Stimulated activated CD4-positive, alpha-beta T cell treated with anti-CD3 and anti-CD28 coated beads, Interleukin-4, amount 100 ng/mL, for 4 hours (primary cell): ENCODE measurements at regions not wholly inside any gene's neighbourhood (a gene's known extent, or its start where the extent isn't known, plus 50 kb on each side); places are given as distances from the start of the nearest gene placed in this dataset.
"Not testable (repeated sequence)": the region's sequence is repeated elsewhere in the genome, so short reads cannot be mapped to it uniquely, and the experiment has no call there.

ENCODE experiments used
- DNase-seq, 2 experiments: peaks; one replicate each; pipeline ENCODE4 v3.0.0-alpha.2; 2020

DNA sequence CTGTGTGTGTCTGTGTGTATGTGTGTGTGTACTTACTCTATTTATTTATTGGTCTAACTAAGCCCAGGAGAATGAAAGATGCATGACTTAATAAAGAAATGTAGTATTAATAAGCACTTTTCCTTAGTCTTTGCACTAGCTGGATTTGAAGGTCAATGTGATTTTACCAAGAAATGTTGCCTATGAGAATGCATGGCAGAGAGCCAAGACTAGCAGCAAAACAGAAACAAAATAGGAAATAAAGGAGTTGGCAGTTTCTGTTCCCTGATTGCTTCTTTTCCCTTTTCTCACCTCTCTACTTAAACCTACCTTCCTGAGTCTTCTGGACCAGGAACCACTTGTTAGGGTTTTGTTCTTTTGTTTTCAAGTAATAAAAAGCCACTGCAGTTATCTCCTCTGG lies 286.1 kb downstream of the KCTD12 start:
- DNase-seq: no peak

DNA sequence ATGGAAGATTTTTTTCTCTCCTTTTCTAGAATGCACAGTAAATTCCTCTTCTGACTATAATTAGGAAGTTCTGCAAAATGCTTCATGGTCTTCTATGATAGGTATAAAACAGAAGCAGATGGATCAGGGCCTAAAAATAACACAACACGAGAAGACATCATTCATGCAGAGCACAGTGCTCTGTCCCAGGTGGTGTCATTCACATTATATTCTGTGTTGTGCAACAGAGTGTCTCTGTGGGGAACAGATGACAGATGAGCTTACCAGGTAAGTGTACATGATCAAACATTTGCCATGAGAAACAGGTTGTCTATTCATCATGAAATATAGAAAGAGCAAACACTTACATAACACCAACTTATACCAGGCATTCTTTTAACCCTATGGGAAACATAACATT lies 288.3 kb downstream of the KCTD12 start:
- no peak for DNase-seq

DNA sequence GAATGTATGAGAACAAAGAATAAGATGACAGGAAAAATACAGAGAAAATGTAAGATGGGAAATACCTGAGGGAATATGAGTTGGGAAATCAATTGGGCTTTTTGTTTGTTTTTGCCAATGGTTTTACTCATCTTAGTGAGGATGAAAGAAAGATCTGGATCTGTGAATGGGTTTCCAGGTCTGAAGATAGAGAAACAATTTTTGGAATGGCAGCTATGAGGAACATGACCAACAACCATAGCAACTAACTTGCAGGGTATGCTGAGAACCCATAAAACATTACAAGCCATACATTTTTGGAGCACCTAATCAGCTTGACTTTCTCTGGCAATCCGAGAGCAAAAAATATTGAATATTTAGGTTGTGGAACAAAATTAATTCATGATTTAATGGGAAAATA lies 290.0 kb downstream of the KCTD12 start:
- no peak for DNase-seq

DNA sequence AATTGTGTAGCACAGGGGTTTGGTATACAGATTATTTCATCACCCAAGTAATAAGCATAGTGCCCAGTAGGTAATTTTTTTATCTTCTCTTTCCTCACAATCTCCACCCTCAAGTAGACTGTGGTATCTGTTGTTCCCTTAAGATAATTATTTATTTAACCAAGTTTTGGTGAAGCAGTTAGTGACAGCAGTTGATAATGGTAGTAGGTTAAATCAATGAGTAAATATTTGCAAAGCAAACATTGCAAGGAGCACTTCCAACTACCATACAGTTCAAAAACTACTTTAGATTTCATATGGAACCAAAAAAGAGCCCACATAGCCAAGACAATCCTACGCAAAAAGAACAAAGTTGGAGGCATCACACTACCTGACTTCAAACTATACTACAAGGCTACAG lies 291.8 kb downstream of the KCTD12 start:
- DNase-seq: no peak

DNA sequence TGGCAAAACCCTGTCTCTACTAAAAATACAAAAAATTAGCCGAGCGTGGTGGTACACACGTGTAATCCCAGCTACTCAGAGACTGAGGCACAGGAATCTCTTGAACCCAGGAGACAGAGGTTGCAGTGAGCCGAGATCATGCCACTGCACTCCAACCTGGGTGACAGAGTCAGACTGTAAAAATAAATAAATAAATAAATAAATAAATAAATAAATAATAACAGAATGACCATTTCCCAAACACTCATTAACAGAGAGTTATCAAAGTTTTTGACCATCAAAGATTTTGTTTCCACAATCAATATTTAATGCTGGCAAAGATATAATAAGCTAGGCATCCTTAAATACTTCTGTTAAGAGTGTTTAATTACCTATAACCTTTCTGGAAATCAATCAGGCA lies 299.4 kb downstream of the KCTD12 start:
- DNase-seq: no peak

DNA sequence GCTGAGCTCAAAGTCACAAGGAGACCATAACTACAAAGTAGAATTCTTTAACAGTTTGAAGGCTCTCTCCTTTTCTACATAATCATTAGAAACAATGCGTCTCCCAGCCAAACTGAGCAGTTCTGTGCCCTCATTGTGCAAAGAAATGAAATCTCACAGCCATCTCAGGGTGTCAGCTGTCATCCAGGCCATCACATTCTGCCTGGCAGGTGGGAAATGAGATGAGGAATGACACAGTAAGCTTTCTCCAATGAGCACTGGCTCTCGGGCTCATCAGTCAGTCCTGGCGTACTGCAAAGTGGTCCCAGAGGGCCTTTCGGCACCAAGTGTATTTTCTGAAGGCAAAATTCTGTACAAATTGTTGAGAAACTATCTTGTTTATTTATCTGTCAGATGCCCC lies 306.5 kb downstream of the KCTD12 start:
- DNase-seq: no peak

DNA sequence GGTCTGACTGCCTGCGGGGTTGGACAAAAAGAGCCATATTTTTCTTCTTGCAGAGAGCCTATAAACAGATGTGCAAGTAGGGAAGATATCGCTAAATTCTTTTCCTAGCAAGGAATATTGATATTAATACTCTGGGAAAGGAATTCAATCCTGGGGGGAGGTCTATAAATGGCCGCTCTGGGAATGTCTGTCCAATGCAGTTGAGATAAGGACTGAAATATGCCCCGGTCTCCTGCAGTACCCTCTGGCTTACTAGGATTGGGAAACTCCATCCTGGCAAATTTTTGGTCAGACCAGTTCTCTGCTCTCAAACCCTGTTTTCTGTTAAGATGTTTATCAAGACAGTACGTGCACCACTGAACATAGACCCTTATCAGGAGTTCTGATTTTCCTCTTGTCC lies 310.6 kb downstream of the KCTD12 start:
- not testable (repeated sequence) for DNase-seq

DNA sequence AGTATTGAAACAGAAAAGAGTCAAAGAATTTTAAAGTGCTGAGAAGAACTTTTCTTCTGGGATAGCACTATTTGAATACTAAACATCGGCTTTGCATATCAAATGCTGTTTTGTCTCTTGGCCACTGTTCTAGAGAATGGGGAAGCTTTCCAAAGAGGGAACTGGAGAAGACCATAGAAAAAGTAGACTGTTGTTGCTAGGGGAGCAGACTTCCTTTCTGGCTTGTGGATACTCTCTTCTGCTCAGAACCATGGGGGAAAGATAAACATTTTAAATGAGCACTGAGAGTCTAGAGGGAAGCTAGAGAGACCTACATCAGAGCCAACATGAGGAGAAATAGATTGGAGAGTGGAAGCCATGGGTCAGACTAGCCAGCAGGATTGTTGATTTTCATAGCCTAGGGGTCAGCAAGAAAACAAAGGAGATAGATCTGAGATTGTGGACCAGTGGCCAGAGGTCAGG lies 315.7 kb downstream of the KCTD12 start:
- no peak for DNase-seq

DNA sequence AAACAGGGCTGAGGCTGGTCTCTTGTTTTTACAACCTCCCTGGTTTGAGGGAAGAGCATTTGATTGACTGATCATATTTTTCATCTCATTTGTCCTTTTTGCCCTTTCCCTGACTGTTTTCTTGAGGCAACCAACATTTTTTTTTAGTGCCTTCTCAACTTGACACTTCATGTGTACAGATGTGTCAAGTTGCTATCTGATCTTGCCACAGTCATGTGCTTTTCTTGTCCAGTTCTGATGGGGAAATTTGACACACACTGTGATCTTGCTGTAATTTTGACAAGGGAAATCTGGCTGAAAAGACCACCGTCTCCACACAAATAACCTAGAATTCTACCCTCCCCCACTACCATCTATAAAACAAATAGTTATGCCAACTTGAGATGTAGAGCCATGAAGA lies 329.6 kb downstream of the KCTD12 start:
- no peak for DNase-seq

DNA sequence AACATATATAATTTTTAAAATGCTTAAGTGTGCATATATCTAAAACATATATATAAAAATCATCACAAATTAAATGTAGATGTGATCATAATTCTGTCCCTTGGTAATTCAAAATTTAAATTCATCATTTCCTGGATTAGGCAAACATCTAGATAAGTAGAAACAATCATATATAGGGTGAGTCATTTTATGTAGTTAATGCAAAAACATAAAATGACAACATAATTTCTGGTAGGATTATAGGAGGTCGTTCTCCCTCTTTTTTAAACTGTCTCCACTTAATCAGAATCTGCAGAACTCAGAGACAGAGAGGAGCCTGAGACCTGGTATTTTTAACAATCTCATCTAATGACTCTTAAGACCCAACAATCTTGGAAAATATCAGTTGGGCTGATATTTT lies 333.4 kb downstream of the KCTD12 start:
- no peak for DNase-seq

DNA sequence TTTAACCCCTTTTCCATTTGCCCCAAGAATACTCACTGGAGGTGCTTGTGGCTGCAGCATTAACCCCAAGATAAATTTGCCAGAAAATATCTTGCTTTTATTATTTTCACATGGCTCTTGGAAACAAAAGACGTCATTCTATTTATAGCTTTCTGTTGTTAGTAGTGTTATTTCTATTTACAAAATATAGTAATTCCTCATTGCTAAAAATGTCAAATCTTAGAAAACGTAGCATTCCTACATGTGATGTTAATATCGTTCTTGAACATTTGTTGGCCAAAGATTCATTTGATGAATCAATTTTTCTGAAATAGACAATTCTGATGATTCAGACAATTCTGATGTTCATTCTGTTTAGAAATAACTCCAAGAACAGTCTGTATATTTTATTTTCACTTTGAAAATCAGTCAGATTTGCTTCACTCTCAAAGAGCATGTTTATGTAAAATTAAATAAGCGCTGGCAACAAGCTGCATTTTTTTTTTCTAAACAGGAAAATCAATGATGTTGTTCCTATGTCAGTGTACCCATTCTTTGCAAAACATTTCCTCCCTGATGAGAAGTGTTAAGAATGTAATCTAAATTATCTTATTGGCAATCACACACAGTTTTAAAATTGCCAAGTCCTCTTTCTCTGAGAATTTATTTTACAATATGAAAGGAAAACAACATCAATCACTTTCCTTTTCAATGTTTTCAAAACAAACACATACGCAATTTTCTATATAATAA lies 334.0 kb downstream of the KCTD12 start:
- no peak for DNase-seq

DNA sequence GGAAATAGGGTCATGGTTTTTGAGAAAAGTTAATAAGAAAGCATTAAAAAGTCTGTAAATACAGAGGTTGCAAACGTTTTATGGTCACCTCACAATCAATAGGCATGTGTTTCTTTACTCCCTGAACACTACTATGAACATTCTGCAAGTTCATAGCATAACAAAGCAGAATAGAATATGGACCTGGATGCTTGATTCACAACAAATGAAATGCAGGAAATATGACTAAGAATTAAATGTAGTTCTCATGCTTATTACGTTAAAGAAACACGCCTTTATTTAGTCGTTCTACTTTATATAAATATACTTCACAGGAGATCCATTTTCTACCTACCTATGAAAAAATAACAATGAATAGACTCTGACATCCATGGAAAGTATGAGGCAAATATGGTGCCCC lies 344.0 kb downstream of the KCTD12 start:
- no peak for DNase-seq

DNA sequence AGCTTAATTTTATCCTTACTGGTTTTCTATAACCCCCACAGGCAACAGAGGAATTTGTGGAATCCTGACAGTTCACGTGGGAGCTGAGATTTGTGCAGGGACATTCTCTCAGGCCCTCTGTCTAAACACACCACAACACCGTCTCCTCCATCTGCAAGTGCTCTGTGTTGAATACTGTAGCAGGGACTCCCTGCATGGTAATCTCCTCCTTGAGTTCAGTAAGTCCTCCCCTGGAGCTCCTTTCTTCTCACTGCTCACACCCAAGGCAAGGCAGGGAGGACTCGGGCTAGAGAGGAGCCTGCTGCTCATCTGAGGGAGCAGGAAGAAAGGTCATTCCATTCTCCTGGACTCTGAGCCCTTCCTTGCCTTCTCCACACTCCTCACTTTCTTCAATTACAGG lies 348.2 kb downstream of the KCTD12 start:
- DNase-seq: no peak

DNA sequence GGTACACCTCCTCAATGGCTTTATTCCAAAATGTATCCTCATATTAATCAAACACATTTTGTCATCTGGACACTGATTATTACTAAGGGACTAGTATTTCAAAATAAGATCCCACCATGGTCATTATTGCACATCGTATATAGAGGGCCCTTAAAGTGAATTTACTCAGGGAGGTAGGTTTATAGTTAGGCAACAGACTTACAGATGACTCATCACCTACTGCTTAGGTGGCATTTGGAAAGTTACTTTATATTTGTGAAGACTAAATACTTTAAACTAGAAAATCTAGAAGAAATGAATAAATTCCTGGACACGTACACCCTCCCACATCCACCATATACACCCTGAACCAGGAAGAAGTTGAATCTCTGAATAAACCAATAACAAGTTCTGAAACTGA lies 353.0 kb downstream of the KCTD12 start:
- DNase-seq: no peak

DNA sequence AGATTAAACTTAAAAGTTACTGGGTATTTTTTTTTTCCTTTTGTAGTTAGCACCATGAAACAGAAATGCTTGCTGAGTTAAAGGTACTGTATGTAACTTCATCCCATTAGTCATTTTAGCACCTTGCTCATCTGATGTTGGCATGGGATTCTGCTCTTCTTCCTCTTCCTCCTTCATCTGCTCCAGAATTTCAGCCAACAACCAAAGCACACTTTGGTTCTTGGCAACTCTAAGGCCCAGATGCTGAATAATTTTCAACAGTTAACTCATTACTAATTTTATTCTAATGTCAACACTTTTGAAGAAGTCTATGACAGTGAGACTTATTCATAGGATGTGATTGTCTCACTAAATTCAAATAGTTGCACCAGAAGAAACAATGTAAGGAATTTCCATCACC lies 359.2 kb downstream of the KCTD12 start:
- DNase-seq: no peak

DNA sequence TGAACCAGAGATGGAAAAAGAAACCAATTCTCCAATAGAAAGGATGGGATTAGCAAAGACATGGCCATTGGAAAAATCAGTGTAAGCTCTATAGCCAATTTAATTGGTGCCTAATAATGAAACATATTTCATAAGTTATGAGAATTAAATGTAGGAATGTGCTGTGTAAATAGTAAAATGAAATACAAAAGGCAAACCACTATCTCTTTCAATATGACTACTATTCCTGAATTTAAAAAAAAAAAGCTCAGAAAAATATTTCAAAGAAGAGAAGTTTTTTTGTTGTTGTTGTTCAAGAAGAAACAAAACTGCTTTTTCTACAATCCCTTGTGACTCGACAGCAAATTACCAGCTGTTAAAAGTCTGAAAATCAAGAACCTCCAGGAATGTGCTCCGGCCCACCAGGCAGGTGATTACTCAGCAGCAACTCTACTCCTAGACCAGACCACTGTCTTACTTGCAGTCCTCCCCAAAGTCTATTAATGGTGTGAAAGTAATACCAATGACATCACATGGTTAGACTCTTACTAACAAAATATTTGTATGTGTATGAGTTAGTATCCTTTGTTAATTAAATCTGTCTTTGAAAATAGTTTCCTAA lies 362.4 kb downstream of the KCTD12 start:
- no peak for DNase-seq

DNA sequence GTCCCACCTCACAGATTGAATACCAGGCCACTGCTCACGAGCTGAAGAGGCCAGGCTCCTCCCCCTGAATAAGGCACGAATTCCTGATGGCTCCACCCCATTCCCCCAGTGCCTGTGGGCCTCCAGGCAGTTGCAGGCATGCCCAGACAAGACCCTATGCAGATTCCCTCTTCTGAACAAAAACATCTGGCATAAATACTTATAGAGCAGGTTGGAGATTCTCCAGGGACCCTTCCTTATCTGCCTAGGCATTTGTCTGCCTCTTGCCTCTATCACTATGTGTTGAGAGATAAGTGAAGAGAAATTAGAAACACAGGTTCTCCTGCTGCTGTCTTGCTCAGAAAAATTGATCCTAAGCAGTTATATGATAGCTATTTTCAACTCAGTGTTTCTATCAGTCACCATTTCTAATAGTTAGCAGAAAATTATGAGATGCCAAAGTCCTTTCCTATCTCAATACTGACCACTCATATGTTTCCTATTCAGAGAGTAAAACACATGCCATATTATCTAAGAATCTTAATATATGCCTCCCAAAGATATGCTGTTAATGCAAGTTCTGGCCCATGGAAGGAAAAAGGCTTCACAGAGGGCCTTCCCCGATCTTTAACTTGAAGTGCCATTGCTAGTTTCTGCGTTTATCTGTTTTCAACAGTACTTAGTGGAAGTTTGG lies 364.0 kb downstream of the KCTD12 start:
- DNase-seq: no peak

DNA sequence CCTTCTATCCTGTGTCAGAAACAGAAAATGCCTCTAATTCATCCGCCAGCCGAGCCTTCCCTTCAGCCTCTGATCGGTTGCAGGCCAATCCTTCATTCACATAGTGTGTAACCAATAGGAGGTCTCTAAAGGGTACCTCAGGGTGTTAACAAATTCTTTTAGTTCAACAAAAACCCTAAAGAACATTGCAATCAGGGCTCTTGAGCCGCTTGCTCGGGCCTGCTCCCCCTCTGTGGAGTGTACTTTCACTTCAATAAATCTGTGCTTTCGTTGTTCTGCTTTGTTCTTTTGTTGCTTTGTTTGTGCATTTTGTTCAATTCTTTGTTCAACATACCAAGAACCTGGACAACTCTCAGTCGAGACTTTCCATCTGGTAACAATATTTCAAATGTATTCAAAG lies 366.5 kb downstream of the KCTD12 start:
- no peak for DNase-seq

DNA sequence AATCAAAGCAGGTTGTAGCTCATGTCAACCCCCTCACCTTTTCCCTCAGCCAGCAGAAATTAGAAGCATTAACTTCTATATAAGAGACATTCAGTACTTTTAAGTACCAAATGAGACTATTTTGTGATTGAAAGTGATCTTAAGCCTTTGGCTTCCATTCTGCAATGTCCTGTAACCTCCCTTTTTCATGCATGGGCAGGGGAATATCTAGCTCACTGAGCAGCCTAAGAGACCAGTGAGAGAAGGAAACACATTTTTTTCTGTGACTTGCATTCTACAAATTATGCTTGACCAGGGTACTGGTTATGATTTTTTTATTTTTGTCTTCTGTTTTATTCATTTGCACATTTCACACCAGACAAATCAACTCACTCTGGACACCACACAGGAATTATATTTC lies 369.6 kb downstream of the KCTD12 start:
- no peak for DNase-seq

DNA sequence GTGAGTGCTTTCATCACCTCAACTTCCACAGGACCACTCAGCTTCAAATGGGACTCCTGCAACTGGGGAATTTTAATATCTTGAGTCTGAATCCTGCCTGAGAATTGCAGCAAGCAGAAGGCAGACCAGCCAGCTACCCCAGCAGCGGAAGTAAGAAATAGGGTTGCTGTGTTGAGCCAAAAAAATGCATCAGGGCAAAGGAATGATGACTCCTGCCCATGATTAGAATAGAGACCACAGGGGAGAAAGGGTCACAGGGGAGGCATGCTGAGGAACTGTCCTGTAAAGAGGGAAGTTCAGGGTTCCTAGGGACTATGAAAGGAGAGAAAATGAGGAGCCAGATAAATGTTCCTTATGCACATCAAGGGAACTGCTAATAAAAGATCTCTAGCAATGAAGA lies 370.2 kb downstream of the KCTD12 start:
- no peak for DNase-seq

DNA sequence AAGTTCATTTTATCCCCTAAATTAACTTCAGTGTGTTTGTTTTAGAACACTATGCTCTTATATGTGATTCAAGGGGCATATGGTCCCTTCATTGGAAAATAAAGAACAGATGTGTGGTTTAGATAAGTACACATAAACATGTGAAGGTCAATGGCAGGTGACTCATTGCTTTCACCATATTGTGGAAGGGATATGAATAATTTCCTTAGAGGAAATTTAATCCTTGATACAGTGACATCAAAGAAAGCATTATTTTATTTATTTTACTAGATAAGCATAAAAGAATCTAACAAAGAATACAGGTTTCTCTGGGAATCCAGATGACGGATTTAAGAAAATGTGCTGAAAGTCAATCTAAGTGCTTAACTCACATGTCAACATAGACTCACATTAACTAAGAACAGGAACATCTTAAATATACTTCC lies 373.5 kb downstream of the KCTD12 start:
- no peak for DNase-seq

DNA sequence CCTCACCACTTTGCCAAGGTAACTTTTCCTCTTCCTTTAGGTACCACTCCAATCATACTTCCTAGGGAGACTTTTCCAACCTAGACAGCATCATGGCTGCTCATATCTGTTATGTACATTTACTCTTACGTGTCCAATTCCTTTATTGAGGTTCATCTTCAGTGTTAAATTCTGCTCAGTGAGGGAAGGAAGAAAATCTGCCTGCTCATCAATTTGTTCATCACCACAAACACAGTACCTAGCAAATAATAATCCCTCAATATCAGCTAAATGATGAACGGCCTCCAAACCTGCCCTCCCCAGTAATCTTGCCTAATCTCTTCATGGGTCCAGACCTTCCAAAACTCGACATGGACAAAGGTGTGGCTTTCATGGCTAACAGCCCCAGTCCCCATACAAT lies 380.8 kb downstream of the KCTD12 start:
- DNase-seq: no peak

DNA sequence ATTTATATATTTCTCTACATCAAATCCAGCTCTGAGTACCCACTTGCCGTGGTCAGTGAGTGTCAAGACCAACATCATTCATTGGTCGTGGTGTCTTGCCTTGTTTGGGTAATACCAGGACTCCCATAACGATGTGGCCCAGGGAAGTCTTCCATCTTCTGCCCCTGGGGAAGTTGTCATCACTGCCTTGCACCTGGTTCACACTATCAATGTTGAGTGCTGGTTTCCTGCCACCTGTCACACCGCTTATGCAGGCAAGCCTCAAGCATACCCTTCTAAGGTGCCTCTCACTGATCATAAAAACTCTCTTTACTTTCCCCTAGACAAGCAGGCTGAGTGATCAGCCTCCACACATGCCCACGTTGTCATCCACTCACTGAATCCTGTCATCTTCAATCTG lies 382.4 kb downstream of the KCTD12 start:
- no peak for DNase-seq

DNA sequence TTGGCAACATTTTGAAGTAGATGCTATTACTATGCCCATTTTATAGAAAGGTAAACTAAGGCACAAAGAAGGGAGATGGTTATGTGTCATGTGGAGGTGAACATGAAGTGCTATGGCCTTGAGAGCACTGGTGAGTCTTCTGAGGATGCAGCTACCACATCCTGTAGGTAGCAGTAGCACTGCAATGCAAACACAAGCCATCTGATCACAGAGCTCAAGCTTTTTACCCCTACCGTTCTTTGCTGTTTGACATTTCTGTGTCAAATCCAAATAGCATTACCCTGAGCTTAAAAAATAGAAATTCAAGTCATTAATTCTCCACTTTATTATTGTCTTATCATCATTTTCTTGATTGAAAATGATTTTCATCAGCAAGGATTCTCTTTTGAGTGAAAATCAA lies 382.9 kb downstream of the KCTD12 start:
- DNase-seq: no peak
